HEK293 (cell line): ENCODE measurements at regions not wholly inside any gene's neighbourhood (a gene's known extent, or its start where the extent isn't known, plus 50 kb on each side); places are given as distances from the start of the nearest gene placed in this dataset.

Source experiments
- CTCF ChIA-PET: fragments of 350-600 bp; formaldehyde crosslinking; extraction: SDS; loops from one replicate; lab custom pipeline; 2021; ENCODE audit warnings: antibody characterized with exemption; lab: Yijun Ruan, JAX
- POLR2A ChIA-PET: fragments of 300-600 bp; formaldehyde crosslinking; extraction: SDS; loops from one replicate; lab custom pipeline; 2020; ENCODE audit warnings: antibody characterized with exemption, inconsistent platforms; lab: Yijun Ruan, JAX
- H3K27ac ChIP-seq: fragments of 200-500 bp; sonication (Bioruptor generic); 2 replicates; pipeline ENCODE4 v1.5.1; 2014; ENCODE audit warnings: low read depth, low read length, control low read depth, inconsistent platforms; ENCODE audit errors: extremely low read depth
- H3K36me3 ChIP-seq, 2 experiments: fragments of 200-500 bp in 1 of 2; sonication (Bioruptor generic) in 1 of 2; 1 replicate in 1 of 2; 2 replicates in 1 of 2; pipeline ENCODE4 v1.5.1; 2014 to 2017; ENCODE audit warnings: inconsistent platforms in 2 of 2, low read length in 2 of 2; ENCODE audit not compliant: control insufficient read depth in 2 of 2, insufficient read depth in 1 of 2
- H3K4me1 ChIP-seq: fragments of 200-500 bp; sonication (Bioruptor generic); 2 replicates; pipeline ENCODE4 v1.5.1; 2014; ENCODE audit warnings: mild to moderate bottlenecking, low read length, inconsistent platforms; ENCODE audit not compliant: control insufficient read depth, insufficient read depth
- H3K4me3 ChIP-seq: 2 replicates; pipeline ENCODE4 v1.5.1; 2011; ENCODE audit warnings: low read depth, mild to moderate bottlenecking, control low read depth, low read length, moderate library complexity
- H3K9me3 ChIP-seq: fragments of 200-500 bp; sonication (Bioruptor generic); 2 replicates; pipeline ENCODE4 v1.5.1; 2014; ENCODE audit warnings: low read depth, low read length, inconsistent platforms; ENCODE audit not compliant: control insufficient read depth, insufficient read depth
- CTCF ChIP-seq: fragments of 450-650 bp; formaldehyde crosslinking; IDR thresholded peaks from 2 replicates; pipeline ENCODE4 v1.5.1; 2016; ENCODE audit warnings: missing biosample characterization, missing genetic modification characterization
- GFI1B ChIP-seq: fragments of 450-650 bp; formaldehyde crosslinking; IDR thresholded peaks from 2 replicates; pipeline ENCODE4 v1.5.1; 2016; ENCODE audit warnings: missing biosample characterization, missing genetic modification characterization
- HOXC10 ChIP-seq: sonication (generic); formaldehyde crosslinking; IDR thresholded peaks from 2 replicates; pipeline ENCODE4 v1.8.1; 2023; ENCODE audit warnings: mild to moderate bottlenecking, missing genetic modification reagents
- MZF1 ChIP-seq: fragments of 450-650 bp; formaldehyde crosslinking; IDR thresholded peaks from 2 replicates; pipeline ENCODE4 v1.5.1; 2017; ENCODE audit warnings: missing biosample characterization, missing genetic modification characterization, borderline replicate concordance
- OSR2 ChIP-seq: fragments of 450-650 bp; formaldehyde crosslinking; IDR thresholded peaks from 2 replicates; pipeline ENCODE4 v1.5.1; 2016; ENCODE audit warnings: missing biosample characterization, missing genetic modification characterization
- SALL2 ChIP-seq: fragments of 450-650 bp; formaldehyde crosslinking; IDR thresholded peaks from 2 replicates; pipeline ENCODE4 v1.5.0; 2017; ENCODE audit warnings: missing biosample characterization, mild to moderate bottlenecking, missing genetic modification characterization, borderline replicate concordance
- YY1 ChIP-seq: fragments of 450-650 bp; formaldehyde crosslinking; IDR thresholded peaks from 2 replicates; pipeline ENCODE4 v1.5.1; 2018; ENCODE audit warnings: missing biosample characterization, missing genetic modification characterization
- ZBTB11 ChIP-seq: fragments of 450-650 bp; formaldehyde crosslinking; conservative IDR thresholded peaks from 2 replicates; pipeline ENCODE4 v1.5.1; 2016; ENCODE audit warnings: low read depth, missing biosample characterization, missing genetic modification characterization
- ZBTB17 ChIP-seq: fragments of 450-650 bp; formaldehyde crosslinking; IDR thresholded peaks from 2 replicates; pipeline ENCODE4 v1.5.1; 2016; ENCODE audit warnings: missing biosample characterization, missing genetic modification characterization
- ZBTB21 ChIP-seq: fragments of 450-650 bp; formaldehyde crosslinking; IDR thresholded peaks from 2 replicates; pipeline ENCODE4 v1.5.1; 2017; ENCODE audit warnings: missing biosample characterization, missing genetic modification characterization
- ZBTB44 ChIP-seq: fragments of 450-650 bp; IDR thresholded peaks from 2 replicates; pipeline ENCODE4 v1.5.1; 2018; ENCODE audit warnings: missing biosample characterization, mild to moderate bottlenecking, missing genetic modification characterization
- ZBTB7A ChIP-seq: fragments of 450-650 bp; formaldehyde crosslinking; IDR thresholded peaks from 2 replicates; pipeline ENCODE4 v1.5.1; 2016; ENCODE audit warnings: low read depth, missing biosample characterization, missing genetic modification characterization
- ZNF391 ChIP-seq: fragments of 450-650 bp; formaldehyde crosslinking; IDR thresholded peaks from 2 replicates; pipeline ENCODE4 v1.5.1; 2016; ENCODE audit warnings: low read depth, missing biosample characterization, missing genetic modification characterization, borderline replicate concordance
- ZNF48 ChIP-seq: fragments of 450-650 bp; formaldehyde crosslinking; IDR thresholded peaks from 2 replicates; pipeline ENCODE4 v1.5.1; 2016; ENCODE audit warnings: missing biosample characterization, missing genetic modification characterization
- ZNF521 ChIP-seq: fragments of 450-650 bp; formaldehyde crosslinking; IDR thresholded peaks from 2 replicates; pipeline ENCODE4 v1.5.1; 2017; ENCODE audit warnings: missing biosample characterization, mild to moderate bottlenecking, missing genetic modification characterization
- ZNF600 ChIP-seq: fragments of 450-650 bp; formaldehyde crosslinking; IDR thresholded peaks from 2 replicates; pipeline ENCODE4 v1.5.1; 2016; ENCODE audit warnings: missing biosample characterization, missing genetic modification characterization
- TF ChIP-seq, protein P1 (sequence below): fragments of 450-650 bp; formaldehyde crosslinking; IDR thresholded peaks from 2 replicates; pipeline ENCODE4 v1.5.1; 2016; ENCODE audit warnings: missing biosample characterization, missing genetic modification characterization, low read depth
- TF ChIP-seq, protein P2 (sequence below): fragments of 450-650 bp; formaldehyde crosslinking; IDR thresholded peaks from 2 replicates; pipeline ENCODE4 v1.5.1; 2016; ENCODE audit warnings: missing biosample characterization, missing genetic modification characterization
- TF ChIP-seq, protein P3 (sequence below): fragments of 450-650 bp; formaldehyde crosslinking; IDR thresholded peaks from 2 replicates; pipeline ENCODE4 v1.5.1; 2016; ENCODE audit warnings: missing biosample characterization, missing genetic modification characterization

- ChIA-PET CTCF (interaction anchor here (0.6 to 0.7 kb wide), 2 partner anchors 79 to 230 kb away, joined by 5 to 7 read pairs; no protein-coding TSS in a partner anchor), POLR2A (no interaction called here)
- no peaks in the 10 kb centered on the region for H3K9me3 ChIP-seq
- H3K4me3 ChIP-seq, result no peak overlapping the region
- H3K27ac ChIP-seq, result no peak overlapping the region
- H3K4me1 ChIP-seq, result 0 out of 2 replicates have a peak, but pooled peaks cover 2% of the 10 kb centered on the region
- no peak for TF ChIP-seq ZBTB21 (tag by site-specific recombination)
- no peak for TF ChIP-seq ZBTB11 (tag by site-specific recombination)
- no peak for TF ChIP-seq ZNF600 (tag by site-specific recombination)
- no peak for TF ChIP-seq ZBTB7A
- TF ChIP-seq, protein P1, sequence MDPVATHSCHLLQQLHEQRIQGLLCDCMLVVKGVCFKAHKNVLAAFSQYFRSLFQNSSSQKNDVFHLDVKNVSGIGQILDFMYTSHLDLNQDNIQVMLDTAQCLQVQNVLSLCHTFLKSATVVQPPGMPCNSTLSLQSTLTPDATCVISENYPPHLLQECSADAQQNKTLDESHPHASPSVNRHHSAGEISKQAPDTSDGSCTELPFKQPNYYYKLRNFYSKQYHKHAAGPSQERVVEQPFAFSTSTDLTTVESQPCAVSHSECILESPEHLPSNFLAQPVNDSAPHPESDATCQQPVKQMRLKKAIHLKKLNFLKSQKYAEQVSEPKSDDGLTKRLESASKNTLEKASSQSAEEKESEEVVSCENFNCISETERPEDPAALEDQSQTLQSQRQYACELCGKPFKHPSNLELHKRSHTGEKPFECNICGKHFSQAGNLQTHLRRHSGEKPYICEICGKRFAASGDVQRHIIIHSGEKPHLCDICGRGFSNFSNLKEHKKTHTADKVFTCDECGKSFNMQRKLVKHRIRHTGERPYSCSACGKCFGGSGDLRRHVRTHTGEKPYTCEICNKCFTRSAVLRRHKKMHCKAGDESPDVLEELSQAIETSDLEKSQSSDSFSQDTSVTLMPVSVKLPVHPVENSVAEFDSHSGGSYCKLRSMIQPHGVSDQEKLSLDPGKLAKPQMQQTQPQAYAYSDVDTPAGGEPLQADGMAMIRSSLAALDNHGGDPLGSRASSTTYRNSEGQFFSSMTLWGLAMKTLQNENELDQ (tag by site-specific recombination), result no peak
- TF ChIP-seq GFI1B, result no peak
- no peak for TF ChIP-seq OSR2 (tag by site-specific recombination)
- TF ChIP-seq YY1, result no peak
- H3K36me3 ChIP-seq, result no peaks in the 10 kb centered on the region
Observed at GRCh38 chr16:77663711-77664110, 58.6 kb upstream of the NUDT7 start.

GRCh38 chr16:77666771-77667170 lies 55.5 kb upstream of the NUDT7 start:
- Histone ChIP-seq H3K36me3 (no peaks in the 10 kb centered on the region), H3K9me3 (no peaks in the 10 kb centered on the region), H3K27ac (no peak overlapping the region), H3K4me3 (no peak overlapping the region), H3K4me1 (no peaks in the 10 kb centered on the region)
- ChIA-PET POLR2A (no interaction called here), CTCF (interaction anchor here (0.8 kb wide), 1 partner anchor 8 kb away, joined by 3 read pairs; no protein-coding TSS in a partner anchor)
- TF ChIP-seq CTCF (no peak), SALL2 (tag by site-specific recombination) (no peak), ZNF48 (tag by site-specific recombination) (no peak), MZF1 (tag by site-specific recombination) (no peak), HOXC10 (CRISPR knock-in tag) (no peak), ZNF521 (no peak), ZBTB17 (tag by site-specific recombination) (no peak), ZNF391 (no peak), ZBTB44 (no peak)
- TF ChIP-seq, protein P2, sequence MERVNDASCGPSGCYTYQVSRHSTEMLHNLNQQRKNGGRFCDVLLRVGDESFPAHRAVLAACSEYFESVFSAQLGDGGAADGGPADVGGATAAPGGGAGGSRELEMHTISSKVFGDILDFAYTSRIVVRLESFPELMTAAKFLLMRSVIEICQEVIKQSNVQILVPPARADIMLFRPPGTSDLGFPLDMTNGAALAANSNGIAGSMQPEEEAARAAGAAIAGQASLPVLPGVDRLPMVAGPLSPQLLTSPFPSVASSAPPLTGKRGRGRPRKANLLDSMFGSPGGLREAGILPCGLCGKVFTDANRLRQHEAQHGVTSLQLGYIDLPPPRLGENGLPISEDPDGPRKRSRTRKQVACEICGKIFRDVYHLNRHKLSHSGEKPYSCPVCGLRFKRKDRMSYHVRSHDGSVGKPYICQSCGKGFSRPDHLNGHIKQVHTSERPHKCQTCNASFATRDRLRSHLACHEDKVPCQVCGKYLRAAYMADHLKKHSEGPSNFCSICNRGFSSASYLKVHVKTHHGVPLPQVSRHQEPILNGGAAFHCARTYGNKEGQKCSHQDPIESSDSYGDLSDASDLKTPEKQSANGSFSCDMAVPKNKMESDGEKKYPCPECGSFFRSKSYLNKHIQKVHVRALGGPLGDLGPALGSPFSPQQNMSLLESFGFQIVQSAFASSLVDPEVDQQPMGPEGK (tag by site-specific recombination), result no peak
- TF ChIP-seq, protein P3, sequence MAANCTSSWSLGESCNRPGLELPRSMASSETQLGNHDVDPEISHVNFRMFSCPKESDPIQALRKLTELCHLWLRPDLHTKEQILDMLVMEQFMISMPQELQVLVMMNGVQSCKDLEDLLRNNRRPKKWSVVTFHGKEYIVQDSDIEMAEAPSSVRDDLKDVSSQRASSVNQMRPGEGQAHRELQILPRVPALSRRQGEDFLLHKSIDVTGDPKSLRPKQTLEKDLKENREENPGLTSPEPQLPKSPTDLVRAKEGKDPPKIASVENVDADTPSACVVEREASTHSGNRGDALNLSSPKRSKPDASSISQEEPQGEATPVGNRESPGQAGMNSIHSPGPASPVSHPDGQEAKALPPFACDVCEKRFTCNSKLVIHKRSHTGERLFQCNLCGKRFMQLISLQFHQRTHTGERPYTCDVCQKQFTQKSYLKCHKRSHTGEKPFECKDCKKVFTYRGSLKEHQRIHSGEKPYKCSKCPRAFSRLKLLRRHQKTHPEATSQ, result no peak
